ENCODE measurements at regions not wholly inside any gene's neighbourhood (a gene's known extent, or its start where the extent isn't known, plus 50 kb on each side); places are given as distances from the start of the nearest gene placed in this dataset.
"Not testable (repeated sequence)": the region's sequence is repeated elsewhere in the genome, so short reads cannot be mapped to it uniquely, and the experiment has no call there.

DNA sequence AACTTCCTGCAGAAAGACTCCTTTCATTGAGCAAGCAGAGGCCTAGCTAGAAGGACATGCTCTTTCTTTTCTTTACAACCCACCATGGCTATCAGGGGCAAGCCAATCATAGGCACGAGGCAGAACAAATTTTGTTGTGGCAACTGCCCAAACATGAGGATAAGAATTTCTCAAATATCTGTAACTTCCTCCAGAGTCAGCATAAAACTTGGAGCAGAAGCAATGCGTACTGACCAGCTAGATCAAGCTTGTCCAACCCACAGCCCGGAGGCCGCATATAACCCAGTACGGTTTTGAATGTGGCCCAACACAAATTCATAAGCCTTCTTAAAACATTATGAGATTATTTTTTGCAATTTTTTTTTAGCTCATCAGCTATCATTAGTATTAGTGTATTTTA lies 87.0 kb upstream of the SOX21 start:
- H3K9me3 Mint-ChIP-seq: no peaks in the 10 kb centered on the region
- peaks cover 8% of the 10 kb centered on the region for H3K4me1 ChIP-seq (ENCODE audit: control insufficient read depth, insufficient read depth, low read length)
- H3K36me3 ChIP-seq (ENCODE audit: control insufficient read depth, insufficient read depth, low read length): no peaks in the 10 kb centered on the region
- no peaks in the 10 kb centered on the region for H3K9me3 ChIP-seq (ENCODE audit: control insufficient read depth, low read length)
- WGBS, 2 experiments (ENCODE audit: insufficient coverage in 1 of 2, insufficient read length in 1 of 2): 93 to 100% methylated on average over 1 to 5 of the region's 5 CpGs
- peaks cover 47% of the 10 kb centered on the region for H3K27me3 Mint-ChIP-seq (ENCODE audit: insufficient read depth)
- no peak for DNase-seq
- TF ChIP-seq, protein P1, sequence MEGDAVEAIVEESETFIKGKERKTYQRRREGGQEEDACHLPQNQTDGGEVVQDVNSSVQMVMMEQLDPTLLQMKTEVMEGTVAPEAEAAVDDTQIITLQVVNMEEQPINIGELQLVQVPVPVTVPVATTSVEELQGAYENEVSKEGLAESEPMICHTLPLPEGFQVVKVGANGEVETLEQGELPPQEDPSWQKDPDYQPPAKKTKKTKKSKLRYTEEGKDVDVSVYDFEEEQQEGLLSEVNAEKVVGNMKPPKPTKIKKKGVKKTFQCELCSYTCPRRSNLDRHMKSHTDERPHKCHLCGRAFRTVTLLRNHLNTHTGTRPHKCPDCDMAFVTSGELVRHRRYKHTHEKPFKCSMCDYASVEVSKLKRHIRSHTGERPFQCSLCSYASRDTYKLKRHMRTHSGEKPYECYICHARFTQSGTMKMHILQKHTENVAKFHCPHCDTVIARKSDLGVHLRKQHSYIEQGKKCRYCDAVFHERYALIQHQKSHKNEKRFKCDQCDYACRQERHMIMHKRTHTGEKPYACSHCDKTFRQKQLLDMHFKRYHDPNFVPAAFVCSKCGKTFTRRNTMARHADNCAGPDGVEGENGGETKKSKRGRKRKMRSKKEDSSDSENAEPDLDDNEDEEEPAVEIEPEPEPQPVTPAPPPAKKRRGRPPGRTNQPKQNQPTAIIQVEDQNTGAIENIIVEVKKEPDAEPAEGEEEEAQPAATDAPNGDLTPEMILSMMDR (conservative IDR thresholded peaks at IDR 0.05): no peak
- no peak overlapping the region for H3K27ac Mint-ChIP-seq
- H3K36me3 Mint-ChIP-seq (ENCODE audit: low read depth): no peaks in the 10 kb centered on the region
- no peak overlapping the region for H3K4me3 Mint-ChIP-seq
- H3K4me3 ChIP-seq (ENCODE audit: low read length): no peak overlapping the region
- H3K4me1 Mint-ChIP-seq: peaks cover 14% of the 10 kb centered on the region
- H3K27me3 ChIP-seq (ENCODE audit: control insufficient read depth, insufficient read depth, low read length, poor library complexity, severe bottlenecking): peaks cover 51% of the 10 kb centered on the region
- H3K27ac ChIP-seq (ENCODE audit: low read depth, low read length): no peak overlapping the region
- no peak overlapping the region for H3K9ac ChIP-seq (ENCODE audit: extremely low read depth, low read length, poor library complexity, severe bottlenecking)

DNA sequence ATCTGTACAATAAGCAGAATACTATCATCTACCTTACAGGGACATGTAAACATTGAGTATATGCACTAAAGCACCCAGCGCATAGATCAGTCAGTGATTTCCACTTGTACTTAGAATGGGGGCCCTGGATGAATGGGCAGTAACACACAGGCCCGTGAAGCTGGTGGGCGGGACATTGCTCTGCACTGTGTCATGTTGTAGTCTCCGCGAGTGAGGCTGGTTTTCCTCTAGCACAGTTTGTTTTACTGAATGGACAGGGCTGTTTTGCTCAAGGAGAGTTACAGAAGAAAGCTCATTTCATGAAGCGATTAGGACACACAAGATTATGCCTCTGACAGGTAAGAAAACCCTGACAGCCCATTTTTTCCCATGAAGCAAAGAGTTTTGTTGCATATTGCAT lies 86.4 kb upstream of the SOX21 start:
- no peak overlapping the region for H3K9ac ChIP-seq (ENCODE audit: extremely low read depth, low read length, poor library complexity, severe bottlenecking)
- no peak overlapping the region for H3K27ac Mint-ChIP-seq
- peaks cover 41% of the 10 kb centered on the region for H3K27me3 Mint-ChIP-seq (ENCODE audit: insufficient read depth)
- WGBS, 2 experiments (ENCODE audit: insufficient coverage in 1 of 2, insufficient read length in 1 of 2): 87 to 89% methylated on average over 5 to 6 of the region's 6 CpGs
- H3K4me1 ChIP-seq (ENCODE audit: control insufficient read depth, insufficient read depth, low read length): peaks cover 8% of the 10 kb centered on the region
- H3K9me3 Mint-ChIP-seq: no peaks in the 10 kb centered on the region
- no peak for DNase-seq
- peaks cover 17% of the 10 kb centered on the region for H3K4me1 Mint-ChIP-seq
- H3K4me3 ChIP-seq (ENCODE audit: low read length): no peak overlapping the region
- TF ChIP-seq, protein P1 (conservative IDR thresholded peaks at IDR 0.05): no peak
- no peak overlapping the region for H3K27ac ChIP-seq (ENCODE audit: low read depth, low read length)
- no peaks in the 10 kb centered on the region for H3K9me3 ChIP-seq (ENCODE audit: control insufficient read depth, low read length)
- H3K36me3 Mint-ChIP-seq (ENCODE audit: low read depth): no peaks in the 10 kb centered on the region
- H3K27me3 ChIP-seq (ENCODE audit: control insufficient read depth, insufficient read depth, low read length, poor library complexity, severe bottlenecking): peaks cover 46% of the 10 kb centered on the region
- H3K4me3 Mint-ChIP-seq: no peak overlapping the region
- no peaks in the 10 kb centered on the region for H3K36me3 ChIP-seq (ENCODE audit: control insufficient read depth, insufficient read depth, low read length)

DNA sequence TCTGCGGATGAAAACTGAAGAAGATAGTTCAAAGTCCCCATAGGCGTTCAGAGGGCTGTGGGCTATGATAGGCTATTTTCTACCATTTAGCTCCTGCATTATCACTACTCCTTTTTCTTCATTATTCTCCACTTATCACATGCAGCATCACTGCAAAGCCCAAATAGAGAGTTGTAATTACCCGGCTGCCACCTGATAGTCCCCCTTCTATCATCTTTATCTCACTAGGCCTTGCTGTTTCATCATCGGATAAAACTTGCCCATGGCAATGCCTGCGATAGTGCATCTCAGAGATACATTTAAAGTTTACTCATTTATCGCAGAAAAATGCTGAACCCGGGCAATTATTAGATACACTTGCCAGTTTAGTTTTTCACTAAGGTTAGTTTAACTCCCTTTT lies 82.9 kb upstream of the SOX21 start:
- H3K27ac Mint-ChIP-seq: no peak overlapping the region
- H3K36me3 Mint-ChIP-seq (ENCODE audit: low read depth): no peaks in the 10 kb centered on the region
- H3K4me1 Mint-ChIP-seq: peaks cover 17% of the 10 kb centered on the region
- no peaks in the 10 kb centered on the region for H3K9me3 Mint-ChIP-seq
- WGBS, 2 experiments (ENCODE audit: insufficient coverage in 1 of 2, insufficient read length in 1 of 2): 59 to 82% methylated on average over 5 to 6 of the region's 7 CpGs
- H3K4me3 Mint-ChIP-seq: peak overlapping the region; percentile 16
- TF ChIP-seq, protein P1 (conservative IDR thresholded peaks at IDR 0.05): no peak
- Histone ChIP-seq H3K27ac (ENCODE audit: low read depth, low read length) (no peak overlapping the region), H3K9ac (ENCODE audit: extremely low read depth, low read length, poor library complexity, severe bottlenecking) (no peak overlapping the region), H3K9me3 (ENCODE audit: control insufficient read depth, low read length) (peaks cover 6% of the 10 kb centered on the region), H3K27me3 (ENCODE audit: control insufficient read depth, insufficient read depth, low read length, poor library complexity, severe bottlenecking) (peaks cover 36% of the 10 kb centered on the region), H3K4me3 (ENCODE audit: low read length) (no peak overlapping the region), H3K36me3 (ENCODE audit: control insufficient read depth, insufficient read depth, low read length) (no peaks in the 10 kb centered on the region), H3K4me1 (ENCODE audit: control insufficient read depth, insufficient read depth, low read length) (peaks cover 8% of the 10 kb centered on the region)
- no peak for DNase-seq
- H3K27me3 Mint-ChIP-seq (ENCODE audit: insufficient read depth): peaks cover 41% of the 10 kb centered on the region

DNA sequence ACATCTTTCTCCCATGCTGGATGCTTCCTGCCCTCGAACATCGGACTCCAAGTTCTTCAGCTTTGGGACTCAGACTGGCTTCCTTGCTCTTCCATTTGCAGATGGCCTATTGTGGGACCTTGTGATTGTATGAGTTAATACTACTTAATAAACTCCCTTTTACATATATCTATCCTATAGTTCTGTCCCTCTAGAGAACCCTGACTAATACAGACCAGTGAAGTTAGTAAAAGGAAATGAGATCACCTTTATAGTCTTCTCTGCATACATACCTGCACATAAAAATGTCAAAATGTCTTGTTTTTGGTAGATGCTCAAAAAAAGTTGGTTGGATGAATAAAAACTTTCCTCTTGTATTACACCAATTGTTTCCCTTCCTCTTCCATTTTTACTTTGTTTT lies 73.9 kb upstream of the SOX21 start:
- H3K9me3 Mint-ChIP-seq: peaks cover 12% of the 10 kb centered on the region
- Histone ChIP-seq H3K27me3 (ENCODE audit: control insufficient read depth, insufficient read depth, low read length, poor library complexity, severe bottlenecking) (peaks cover 40% of the 10 kb centered on the region), H3K9me3 (ENCODE audit: control insufficient read depth, low read length) (peaks cover 11% of the 10 kb centered on the region)
- not testable (repeated sequence) for H3K27ac ChIP-seq (ENCODE audit: low read depth, low read length); H3K4me3 Mint-ChIP-seq; H3K4me3 ChIP-seq (ENCODE audit: low read length); H3K4me1 Mint-ChIP-seq; H3K9ac ChIP-seq (ENCODE audit: extremely low read depth, low read length, poor library complexity, severe bottlenecking); H3K36me3 Mint-ChIP-seq (ENCODE audit: low read depth); H3K36me3 ChIP-seq (ENCODE audit: control insufficient read depth, insufficient read depth, low read length); H3K4me1 ChIP-seq (ENCODE audit: control insufficient read depth, insufficient read depth, low read length); H3K27ac Mint-ChIP-seq; DNase-seq
- H3K27me3 Mint-ChIP-seq (ENCODE audit: insufficient read depth): peaks cover 57% of the 10 kb centered on the region
- 89% methylated on average over 2 of the region's 2 CpGs; no CpG with 5 or more reads in 1 of the 2 experiments for WGBS, 2 experiments (ENCODE audit: insufficient coverage in 1 of 2, insufficient read length in 1 of 2)
